Calu3 (cell line): ENCODE measurements at regions not wholly inside any gene's neighbourhood (a gene's known extent, or its start where the extent isn't known, plus 50 kb on each side); places are given as distances from the start of the nearest gene placed in this dataset.

ENCODE experiments used
- BruUV-seq: library from RNA; stranded (reverse); fragments of 400-500 nt; replicated peaks from 2 replicates; lab custom pipeline; 2021; lab: Mats Ljungman, UMichigan
- CTCF ChIA-PET: fragments of 300-600 bp; sonication (Branson Sonifier 250); formaldehyde crosslinking; loops from one replicate; lab custom pipeline; 2022; ENCODE audit warnings: antibody characterized with exemption; lab: Charles Lee
- DNase-seq: peaks from one replicate; pipeline ENCODE4 v3.0.0; 2022
- H3K27ac Mint-ChIP-seq: one replicate; pipeline ENCODE4 v1.8.0; 2022; ENCODE audit warnings: mixed read lengths; ENCODE audit not compliant: unreplicated experiment
- H3K27me3 Mint-ChIP-seq: one replicate; pipeline ENCODE4 v1.8.0; 2022; ENCODE audit warnings: mixed read lengths; ENCODE audit not compliant: unreplicated experiment
- H3K36me3 Mint-ChIP-seq: one replicate; pipeline ENCODE4 v1.8.0; 2022; ENCODE audit warnings: mild to moderate bottlenecking, moderate library complexity, mixed read lengths; ENCODE audit not compliant: insufficient read depth, unreplicated experiment
- H3K4me1 Mint-ChIP-seq: one replicate; pipeline ENCODE4 v1.8.0; 2022; ENCODE audit warnings: mild to moderate bottlenecking, low read depth, mixed read lengths; ENCODE audit not compliant: unreplicated experiment
- H3K4me3 Mint-ChIP-seq: one replicate; pipeline ENCODE4 v1.8.0; 2022; ENCODE audit warnings: mild to moderate bottlenecking, low read depth, moderate library complexity, mixed read lengths; ENCODE audit not compliant: unreplicated experiment
- H3K9me3 Mint-ChIP-seq: one replicate; pipeline ENCODE4 v1.8.0; 2022; ENCODE audit warnings: low read depth, mixed read lengths; ENCODE audit not compliant: unreplicated experiment
- CTCF ChIP-seq: fragments of 200-600 bp; IDR thresholded peaks from one replicate; pipeline ENCODE4 v1.8.0; 2022; ENCODE audit warnings: antibody characterized with exemption; ENCODE audit not compliant: unreplicated experiment
- intact Hi-C: fragments of 100-400 bp; cut with micrococcal nuclease; formaldehyde crosslinking; loops from one replicate; pipeline ENCODE4 v1.10.0; 2022; ENCODE audit not compliant: unreplicated experiment

- Mint-ChIP-seq H3K9me3 (peaks cover 19% of the 10 kb centered on the region), H3K4me3 (no peak overlapping the region), H3K27ac (no peak overlapping the region), H3K27me3 (no peaks in the 10 kb centered on the region), H3K36me3 (no peaks in the 10 kb centered on the region), H3K4me1 (no peaks in the 10 kb centered on the region)
- intact Hi-C loops: no loop called here
- CTCF ChIA-PET: no interaction called here
- no peak for DNase-seq
- no TSS peak for BruUV-seq
- TF ChIP-seq CTCF: no peak
Observed at GRCh38 chr22:34801221-34801620, 264.7 kb upstream of the ISX start.

DNA sequence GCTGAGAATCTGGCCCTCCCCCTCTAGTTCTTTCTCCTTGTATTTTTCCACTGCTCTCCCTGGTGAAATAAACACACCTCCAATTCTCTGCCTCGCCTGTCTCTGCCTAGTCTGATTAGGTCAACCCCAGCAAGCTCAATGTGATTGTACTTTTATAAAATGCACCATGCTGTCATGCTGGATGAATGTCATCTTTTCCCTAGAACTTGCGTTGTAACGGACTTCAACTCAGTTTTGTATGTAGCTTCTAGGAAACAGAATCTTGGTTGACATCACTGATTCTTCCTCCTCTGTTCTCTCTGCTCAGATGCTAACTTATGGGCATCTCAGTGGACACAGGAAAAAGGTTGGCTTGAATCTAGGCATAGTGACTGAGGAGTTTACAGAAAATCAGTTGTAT, 261.9 kb upstream of the ISX start:
- BruUV-seq: no TSS peak
- no peak overlapping the region for H3K4me3 Mint-ChIP-seq
- H3K36me3 Mint-ChIP-seq: no peaks in the 10 kb centered on the region
- no peaks in the 10 kb centered on the region for H3K27me3 Mint-ChIP-seq
- no peak overlapping the region for H3K27ac Mint-ChIP-seq
- DNase-seq: no peak
- CTCF ChIA-PET: no interaction called here
- intact Hi-C loops: no loop called here
- peaks cover 24% of the 10 kb centered on the region for H3K9me3 Mint-ChIP-seq
- no peak for TF ChIP-seq CTCF
- no peaks in the 10 kb centered on the region for H3K4me1 Mint-ChIP-seq

DNA sequence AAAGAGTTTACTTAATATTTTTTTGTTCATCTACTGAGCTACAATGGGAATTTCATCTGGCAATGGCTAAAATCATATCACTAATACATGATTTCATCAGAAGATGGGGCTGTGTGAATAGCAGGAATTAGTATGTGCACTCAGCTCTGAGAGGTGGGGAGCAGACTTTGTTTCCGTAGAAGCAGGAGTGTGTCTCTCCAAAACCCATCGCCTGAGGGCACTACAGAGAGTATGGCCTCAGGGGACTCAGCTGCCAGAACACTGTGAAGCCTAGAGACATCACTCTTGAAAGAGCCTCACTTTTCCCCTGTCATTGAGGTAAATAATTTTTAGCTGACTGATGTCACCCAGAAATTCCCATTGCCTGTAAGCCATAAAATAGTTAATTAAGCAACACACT, 261.4 kb upstream of the ISX start:
- no peak for DNase-seq
- H3K27ac Mint-ChIP-seq: no peak overlapping the region

DNA sequence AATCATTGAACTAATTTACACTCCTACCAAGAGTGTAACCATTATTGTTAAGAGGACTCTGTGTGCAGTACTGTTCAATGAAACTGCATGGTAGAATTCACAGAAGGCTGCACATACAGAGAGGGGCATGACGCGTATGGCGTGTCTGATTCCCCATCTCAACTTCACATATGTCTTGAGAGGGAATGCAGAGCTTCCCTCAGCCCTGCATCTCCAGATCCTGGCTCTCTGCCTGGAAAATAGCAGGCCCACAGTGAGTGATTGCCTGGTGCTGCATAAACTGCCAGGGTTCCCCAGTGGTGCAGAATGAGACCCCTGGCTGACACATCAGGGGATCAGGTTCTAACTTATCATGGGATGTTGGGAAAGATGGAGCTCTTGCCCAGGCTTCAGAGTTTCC, 260.2 kb upstream of the ISX start:
- DNase-seq: no peak
- Mint-ChIP-seq H3K4me3 (no peak overlapping the region), H3K27ac (no peak overlapping the region), H3K9me3 (peaks cover 26% of the 10 kb centered on the region), H3K27me3 (no peaks in the 10 kb centered on the region), H3K36me3 (no peaks in the 10 kb centered on the region), H3K4me1 (no peaks in the 10 kb centered on the region)
- CTCF ChIA-PET: no interaction called here
- no TSS peak for BruUV-seq
- intact Hi-C loops: no loop called here
- no peak for TF ChIP-seq CTCF

More for the DNA sequence above, 261.4 kb upstream of the ISX start:
- H3K4me3 Mint-ChIP-seq: no peak overlapping the region
- H3K4me1 Mint-ChIP-seq: no peaks in the 10 kb centered on the region
- intact Hi-C loops: no loop called here
- H3K36me3 Mint-ChIP-seq: no peaks in the 10 kb centered on the region
- no peaks in the 10 kb centered on the region for H3K27me3 Mint-ChIP-seq
- CTCF ChIA-PET: no interaction called here
- peaks cover 24% of the 10 kb centered on the region for H3K9me3 Mint-ChIP-seq
- no peak for TF ChIP-seq CTCF
- BruUV-seq: no TSS peak
